DND-41 (cell line): ENCODE measurements at regions not wholly inside any gene's neighbourhood (a gene's known extent, or its start where the extent isn't known, plus 50 kb on each side); places are given as distances from the start of the nearest gene placed in this dataset.

ENCODE experiments used
- CTCF ChIP-seq: IDR thresholded peaks from 2 replicates; pipeline ENCODE4 v1.5.1; 2012; ENCODE audit warnings: borderline replicate concordance, low read length, moderate library complexity, mild to moderate bottlenecking; ENCODE audit not compliant: poor library complexity, severe bottlenecking; ENCODE audit errors: extremely low read depth
- EZH2 ChIP-seq: IDR thresholded peaks from 3 replicates; pipeline ENCODE4 v1.6.1; 2012; ENCODE audit warnings: borderline replicate concordance, low read depth, mild to moderate bottlenecking, moderate library complexity, low read length, inconsistent platforms; ENCODE audit not compliant: severe bottlenecking

- TF ChIP-seq CTCF (no peak), EZH2 (no peak)
Measured at GRCh38 chr2:130252880-130253645, 54.8 kb upstream of the TUBA3E start.
